Esophagus muscularis mucosa (tissue), 3 donors: ENCODE measurements at regions not wholly inside any gene's neighbourhood (a gene's known extent, or its start where the extent isn't known, plus 50 kb on each side); places are given as distances from the start of the nearest gene placed in this dataset.

ENCODE experiments used
- CTCF ChIP-seq, 3 experiments: fragments of 200-600 bp in 2 of 3; fragments of 450-650 bp in 1 of 3; sonication (generic) in 2 of 3; IDR thresholded peaks; one replicate each; pipeline ENCODE4 v1.5.1; 2017 to 2019; ENCODE audit warnings: antibody characterized with exemption in 3 of 3, mild to moderate bottlenecking in 2 of 3, moderate library complexity in 1 of 3
- POLR2A ChIP-seq: fragments of 450-650 bp; IDR thresholded peaks from one replicate; pipeline ENCODE4 v1.6.1; 2017; ENCODE audit warnings: antibody characterized with exemption, moderate library complexity, mild to moderate bottlenecking, low read depth
- POLR2AphosphoS5 ChIP-seq, 2 donors: sonication (generic); formaldehyde crosslinking; IDR thresholded peaks; one replicate each; pipeline ENCODE4 v1.6.1; 2017; ENCODE audit warnings: antibody characterized with exemption in 2 of 2

GRCh38 chr12:13786646-13787045 is 194.8 kb downstream of the GRIN2B start:
- TF ChIP-seq POLR2A = no peak
- no peak for TF ChIP-seq CTCF (IDR thresholded peaks at IDR 0.05)
- TF ChIP-seq POLR2AphosphoS5 (IDR thresholded peaks at IDR 0.05) = no peak
